Sigmoid colon (tissue), 4 donors: ENCODE measurements at regions not wholly inside any gene's neighbourhood (a gene's known extent, or its start where the extent isn't known, plus 50 kb on each side); places are given as distances from the start of the nearest gene placed in this dataset.

Source experiments
- CTCF ChIP-seq, 4 experiments: fragments of 450-650 bp in 3 of 4; fragments of 200-600 bp in 1 of 4; IDR thresholded peaks; one replicate each; pipeline ENCODE4 v1.5.1; 2016 to 2019; ENCODE audit warnings: antibody characterized with exemption in 4 of 4, mild to moderate bottlenecking in 3 of 4, moderate library complexity in 2 of 4
- POLR2A ChIP-seq, 2 donors: fragments of 450-650 bp; IDR thresholded peaks; one replicate each; pipeline ENCODE4 v1.6.1; 2016; ENCODE audit warnings: antibody characterized with exemption in 2 of 2, mild to moderate bottlenecking in 2 of 2, moderate library complexity in 2 of 2
- POLR2AphosphoS5 ChIP-seq, 4 donors: sonication (generic); formaldehyde crosslinking; IDR thresholded peaks; one replicate each; pipeline ENCODE4 v1.6.1; 2017; ENCODE audit warnings: antibody characterized with exemption in 4 of 4

DNA sequence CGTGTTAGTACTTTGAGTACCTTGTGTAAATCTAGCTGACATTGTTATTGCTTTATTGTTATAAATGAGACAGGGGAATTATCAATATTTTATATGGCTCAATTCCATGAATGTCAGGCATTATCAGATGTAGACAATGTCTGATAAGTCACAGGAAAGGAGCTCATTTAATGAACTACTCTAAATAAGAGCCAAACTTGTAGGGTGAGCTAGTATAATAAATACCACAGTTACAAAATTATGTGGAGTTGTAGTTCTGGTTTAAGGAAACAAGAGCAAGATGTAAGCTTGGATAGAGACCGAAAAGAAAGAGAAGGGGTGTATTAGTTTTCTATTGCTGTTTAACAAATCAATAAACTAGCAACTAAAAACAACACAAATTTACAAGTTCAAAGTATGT lies 891.8 kb upstream of the SLITRK1 start:
- TF ChIP-seq CTCF (IDR thresholded peaks at IDR 0.05) (no peak), POLR2AphosphoS5 (IDR thresholded peaks at IDR 0.05) (no peak), POLR2A (IDR thresholded peaks at IDR 0.05) (no peak)
